Fibroblast of villous mesenchyme (primary cell): ENCODE measurements at regions not wholly inside any gene's neighbourhood (a gene's known extent, or its start where the extent isn't known, plus 50 kb on each side); places are given as distances from the start of the nearest gene placed in this dataset.

ENCODE experiments used
- DNase-seq: peaks from one replicate; pipeline ENCODE4 v3.0.0-alpha.2; 2010; ENCODE audit warnings: low read depth
- H3K4me3 ChIP-seq: 2 replicates; pipeline ENCODE4 v1.5.1; 2011; ENCODE audit warnings: low read depth, mild to moderate bottlenecking, low read length
- CTCF ChIP-seq: IDR thresholded peaks from 2 replicates; pipeline ENCODE4 v1.5.1; 2012; ENCODE audit warnings: low read depth, mild to moderate bottlenecking, low read length; ENCODE audit not compliant: insufficient read depth

- DNase-seq, result peak; percentile 30
- TF ChIP-seq CTCF, result no peak
Observed at GRCh38 chr10:7085147-7085912, 325.5 kb downstream of the SFMBT2 start.

GRCh38 chr10:7084280-7085005 lies 326.4 kb downstream of the SFMBT2 start:
- DNase-seq, result peak; percentile 56
- TF ChIP-seq CTCF, result no peak
- no peak overlapping the region for H3K4me3 ChIP-seq

More at GRCh38 chr10:7085147-7085912, 325.5 kb downstream of the SFMBT2 start:
- no peak overlapping the region for H3K4me3 ChIP-seq

GRCh38 chr10:7082967-7083366 lies 327.9 kb downstream of the SFMBT2 start:
- no peak for DNase-seq
- no peak overlapping the region for H3K4me3 ChIP-seq
- no peak for TF ChIP-seq CTCF

- TF ChIP-seq CTCF, result no peak
- DNase-seq, result no peak
- H3K4me3 ChIP-seq, result no peak overlapping the region
Observed at GRCh38 chr10:7077880-7078279, 333.0 kb downstream of the SFMBT2 start.

- no peak for DNase-seq
- H3K4me3 ChIP-seq, result no peak overlapping the region
- TF ChIP-seq CTCF, result no peak
Observed at GRCh38 chr10:7075851-7076250, 335.0 kb downstream of the SFMBT2 start.

GRCh38 chr10:7075110-7075509 lies 335.7 kb downstream of the SFMBT2 start:
- TF ChIP-seq CTCF, result no peak
- H3K4me3 ChIP-seq, result no peak overlapping the region
- DNase-seq, result no peak

GRCh38 chr10:7071421-7071820 lies 339.4 kb downstream of the SFMBT2 start:
- no peak for TF ChIP-seq CTCF
- H3K4me3 ChIP-seq, result no peak overlapping the region
- no peak for DNase-seq
